LNCaP clone FGC (cell line): ENCODE measurements at regions not wholly inside any gene's neighbourhood (a gene's known extent, or its start where the extent isn't known, plus 50 kb on each side); places are given as distances from the start of the nearest gene placed in this dataset.

Source experiments
- DNase-seq: peaks from one replicate; pipeline ENCODE4 v3.0.0-alpha.2; 2011; ENCODE audit warnings: low read depth
- H3K4me3 ChIP-seq: 2 replicates; pipeline ENCODE4 v1.5.1; 2011; ENCODE audit warnings: mild to moderate bottlenecking, low read depth, low read length, control low read depth
- CTCF ChIP-seq: IDR thresholded peaks from 2 replicates; pipeline ENCODE4 v1.5.1; 2012; ENCODE audit warnings: mild to moderate bottlenecking; ENCODE audit not compliant: control insufficient read depth, insufficient read depth; ENCODE audit errors: extremely low read depth

DNA sequence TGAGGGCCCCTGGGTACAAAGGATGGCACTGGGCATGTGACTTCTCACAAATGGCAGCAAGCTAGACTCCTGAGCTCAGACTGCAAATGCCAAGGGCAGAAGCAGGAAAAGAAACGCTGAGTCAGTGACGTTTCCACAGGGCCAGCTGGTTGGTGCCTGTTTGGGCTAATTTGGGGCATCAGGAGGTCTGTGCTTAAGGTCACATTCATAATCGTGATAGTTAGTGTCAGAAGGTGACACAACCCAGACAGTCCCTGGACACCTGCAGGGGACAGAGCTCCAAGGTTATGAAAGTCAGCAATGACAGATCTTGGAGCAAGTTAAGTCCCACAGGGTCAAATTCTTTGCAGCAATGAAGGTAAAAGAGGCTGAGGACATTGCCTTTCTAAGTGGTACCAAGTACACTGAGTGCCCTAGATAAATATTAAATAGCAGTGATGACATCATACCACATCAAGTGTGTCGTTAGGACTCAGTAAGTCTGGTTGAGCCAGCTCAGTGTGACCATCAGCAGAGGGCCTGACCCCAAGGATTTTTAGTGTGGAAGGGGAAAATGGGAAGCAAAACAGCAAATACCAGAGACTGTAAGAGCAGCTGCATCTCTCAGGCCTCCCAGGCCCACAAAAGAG is 556.9 kb upstream of the CFAP20DC start:
- TF ChIP-seq CTCF: no peak
- DNase-seq: no peak

DNA sequence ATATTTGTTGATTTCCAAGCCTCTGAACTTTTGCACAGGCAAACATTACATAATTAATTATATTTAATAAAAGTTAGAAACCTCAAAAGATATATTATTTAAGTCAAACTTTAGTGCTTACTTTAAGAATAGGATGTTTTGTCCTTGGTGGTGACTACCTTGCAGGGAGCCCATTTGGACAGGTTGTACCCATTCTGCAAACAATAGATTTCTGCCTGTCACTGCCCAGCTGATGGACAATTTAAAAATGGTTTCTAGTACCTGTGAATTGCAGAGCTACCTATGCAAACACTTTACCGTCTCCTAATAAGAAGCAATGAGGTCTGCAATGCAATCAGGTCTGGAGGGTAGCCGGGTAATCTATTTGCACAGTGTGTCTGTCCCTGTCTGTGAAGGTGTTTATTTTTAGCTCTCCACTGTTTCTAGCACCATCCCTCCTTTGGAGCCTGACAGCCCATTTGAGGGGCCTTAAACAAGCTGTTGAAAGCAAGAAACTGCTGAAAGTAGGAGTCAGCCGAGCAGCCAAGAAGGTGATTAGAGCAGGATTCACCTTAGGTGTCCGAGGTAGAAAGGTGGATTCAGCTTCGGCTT is 556.2 kb upstream of the CFAP20DC start:
- peak; percentile 80 for DNase-seq

More for the DNA sequence above, 556.9 kb upstream of the CFAP20DC start:
- H3K4me3 ChIP-seq: no peak overlapping the region

GRCh38 chr3:59605318-59605717 is 555.5 kb upstream of the CFAP20DC start:
- peak; percentile 47 for DNase-seq
- TF ChIP-seq CTCF: no peak
- no peak overlapping the region for H3K4me3 ChIP-seq

More for the DNA sequence above, 556.2 kb upstream of the CFAP20DC start:
- no peak overlapping the region for H3K4me3 ChIP-seq
- TF ChIP-seq CTCF: no peak

- no peak overlapping the region for H3K4me3 ChIP-seq
- TF ChIP-seq CTCF: no peak
- no peak for DNase-seq
Observed at GRCh38 chr3:59601486-59601885, 551.7 kb upstream of the CFAP20DC start.

GRCh38 chr3:59600631-59601030 is 550.8 kb upstream of the CFAP20DC start:
- DNase-seq: no peak
- no peak overlapping the region for H3K4me3 ChIP-seq
- TF ChIP-seq CTCF: no peak

- no peak for DNase-seq
- no peak overlapping the region for H3K4me3 ChIP-seq
- no peak for TF ChIP-seq CTCF
Observed at GRCh38 chr3:59596741-59597140, 546.9 kb upstream of the CFAP20DC start.

GRCh38 chr3:59595830-59596229 is 546.0 kb upstream of the CFAP20DC start:
- TF ChIP-seq CTCF: no peak
- H3K4me3 ChIP-seq: no peak overlapping the region
- DNase-seq: no peak
